ENCODE measurements at regions not wholly inside any gene's neighbourhood (a gene's known extent, or its start where the extent isn't known, plus 50 kb on each side); places are given as distances from the start of the nearest gene placed in this dataset.

- no peak for TF ChIP-seq CTCF (IDR thresholded peaks at IDR 0.05)
- TF ChIP-seq POLR2A (IDR thresholded peaks at IDR 0.05): no peak
Observed at GRCh38 chr2:185522472-185522871, 216.1 kb upstream of the FSIP2 start.

Data from testis (tissue), 2 donors.